Caco-2 (cell line): ENCODE measurements at regions not wholly inside any gene's neighbourhood (a gene's known extent, or its start where the extent isn't known, plus 50 kb on each side); places are given as distances from the start of the nearest gene placed in this dataset.

Experiments
- BruUV-seq: library from RNA; stranded (reverse); fragments of 400-500 nt; replicated peaks from 2 replicates; lab custom pipeline; 2021; lab: Mats Ljungman, UMichigan
- CTCF ChIA-PET: fragments of 300-600 bp; sonication (Branson Sonifier 250); formaldehyde crosslinking; loops from one replicate; lab custom pipeline; 2022; ENCODE audit warnings: antibody characterized with exemption; lab: Charles Lee
- POLR2A ChIA-PET: fragments of 300-600 bp; sonication (Branson Sonifier 250); formaldehyde crosslinking; loops from one replicate; lab custom pipeline; 2022; ENCODE audit warnings: antibody characterized with exemption; lab: Charles Lee
- DNase-seq, 2 experiments: peaks; one replicate each; pipeline versions ENCODE4 v3.0.0 to v3.0.0-alpha.2; 2020 to 2022
- H3K27me3 ChIP-seq: replicated peaks from 2 replicates; pipeline ENCODE4 v1.6.0; 2011; ENCODE audit warnings: low read length; ENCODE audit not compliant: control insufficient read depth, insufficient read depth
- H3K36me3 ChIP-seq: 2 replicates; pipeline ENCODE4 v1.5.1; 2011; ENCODE audit warnings: low read length; ENCODE audit not compliant: control insufficient read depth, insufficient read depth
- H3K4me1 ChIP-seq: fragments of 250-450 bp; sonication (Bioruptor Pico); 2 replicates; pipeline ENCODE4 v1.5.1; 2020; ENCODE audit warnings: mild to moderate bottlenecking
- H3K4me3 ChIP-seq: 2 replicates; pipeline ENCODE4 v1.5.1; 2011; ENCODE audit warnings: low read depth, mild to moderate bottlenecking, control low read depth, low read length
- H3K9me3 ChIP-seq: fragments of 250-450 bp; sonication (Bioruptor Pico); 2 replicates; pipeline ENCODE4 v1.5.1; 2020; ENCODE audit warnings: mild to moderate bottlenecking, moderate library complexity
- H3K27ac Mint-ChIP-seq: one replicate; pipeline ENCODE4 v1.8.0; 2022; ENCODE audit warnings: mixed read lengths; ENCODE audit not compliant: unreplicated experiment
- H3K27me3 Mint-ChIP-seq: one replicate; pipeline ENCODE4 v1.8.0; 2022; ENCODE audit warnings: mixed read lengths; ENCODE audit not compliant: insufficient read depth, unreplicated experiment
- H3K36me3 Mint-ChIP-seq: one replicate; pipeline ENCODE4 v1.8.0; 2022; ENCODE audit warnings: mild to moderate bottlenecking, mixed read lengths; ENCODE audit not compliant: insufficient read depth, unreplicated experiment
- H3K4me1 Mint-ChIP-seq: one replicate; pipeline ENCODE4 v1.8.0; 2022; ENCODE audit warnings: low read depth, mixed read lengths; ENCODE audit not compliant: unreplicated experiment
- H3K4me3 Mint-ChIP-seq: one replicate; pipeline ENCODE4 v1.8.0; 2022; ENCODE audit warnings: mild to moderate bottlenecking, moderate library complexity, mixed read lengths; ENCODE audit not compliant: unreplicated experiment
- H3K9me3 Mint-ChIP-seq: one replicate; pipeline ENCODE4 v1.8.0; 2022; ENCODE audit warnings: mixed read lengths; ENCODE audit not compliant: unreplicated experiment
- CTCF ChIP-seq, 2 experiments: fragments of 200-600 bp in 1 of 2; IDR thresholded peaks; 1 replicate in 1 of 2; 2 replicates in 1 of 2; pipeline versions ENCODE4 v1.5.1 to v1.8.0; 2011 to 2022; ENCODE audit warnings: antibody characterized with exemption in 1 of 2, control low read depth in 1 of 2, inconsistent platforms in 1 of 2, low read depth in 1 of 2, low read length in 1 of 2, mild to moderate bottlenecking in 1 of 2, moderate library complexity in 1 of 2; ENCODE audit not compliant: insufficient read depth in 1 of 2, severe bottlenecking in 1 of 2, unreplicated experiment in 1 of 2
- intact Hi-C: fragments of 100-400 bp; cut with micrococcal nuclease; formaldehyde crosslinking; loops from one replicate; pipeline ENCODE4 v1.10.0; 2022; ENCODE audit not compliant: unreplicated experiment

GRCh38 chr4:120435179-120435578, 368.5 kb upstream of the MAD2L1 start:
- DNase-seq, result no peak
- ChIA-PET POLR2A (no interaction called here), CTCF (no interaction called here)
- Histone ChIP-seq H3K36me3 (no peaks in the 10 kb centered on the region), H3K4me3 (no peak overlapping the region), H3K4me1 (no peaks in the 10 kb centered on the region), H3K27me3 (no peaks in the 10 kb centered on the region), H3K9me3 (no peaks in the 10 kb centered on the region)
- Mint-ChIP-seq H3K27ac (no peak overlapping the region), H3K27me3 (no peaks in the 10 kb centered on the region), H3K9me3 (no peaks in the 10 kb centered on the region), H3K4me1 (no peaks in the 10 kb centered on the region), H3K36me3 (no peaks in the 10 kb centered on the region), H3K4me3 (no peak overlapping the region)
- BruUV-seq, result no TSS peak
- intact Hi-C loops, result no loop called here
- TF ChIP-seq CTCF (IDR thresholded peaks at IDR 0.05; ENCODE audit: insufficient read depth in 1 of 2, low read depth in 1 of 2, low read length in 1 of 2, severe bottlenecking in 1 of 2, unreplicated experiment in 1 of 2), result no peak

GRCh38 chr4:120434756-120435155, 368.1 kb upstream of the MAD2L1 start:
- Mint-ChIP-seq H3K27me3 (no peaks in the 10 kb centered on the region), H3K9me3 (no peaks in the 10 kb centered on the region), H3K27ac (no peak overlapping the region), H3K4me3 (no peak overlapping the region), H3K36me3 (no peaks in the 10 kb centered on the region), H3K4me1 (no peaks in the 10 kb centered on the region)
- no peaks in the 10 kb centered on the region for H3K4me1 ChIP-seq
- DNase-seq, result no peak
- H3K4me3 ChIP-seq, result no peak overlapping the region
- no peaks in the 10 kb centered on the region for H3K9me3 ChIP-seq
- intact Hi-C loops, result no loop called here
- H3K36me3 ChIP-seq, result no peaks in the 10 kb centered on the region
- H3K27me3 ChIP-seq, result no peaks in the 10 kb centered on the region
- BruUV-seq, result no TSS peak
- POLR2A ChIA-PET, result no interaction called here
- CTCF ChIA-PET, result no interaction called here
- no peak for TF ChIP-seq CTCF (IDR thresholded peaks at IDR 0.05; ENCODE audit: insufficient read depth in 1 of 2, low read depth in 1 of 2, low read length in 1 of 2, severe bottlenecking in 1 of 2, unreplicated experiment in 1 of 2)

- Mint-ChIP-seq H3K27ac (no peak overlapping the region), H3K27me3 (no peaks in the 10 kb centered on the region), H3K4me3 (no peak overlapping the region), H3K4me1 (no peaks in the 10 kb centered on the region), H3K9me3 (no peaks in the 10 kb centered on the region), H3K36me3 (no peaks in the 10 kb centered on the region)
- no peak overlapping the region for H3K4me3 ChIP-seq
- ChIA-PET CTCF (no interaction called here), POLR2A (no interaction called here)
- H3K4me1 ChIP-seq, result no peaks in the 10 kb centered on the region
- no peak for DNase-seq
- no TSS peak for BruUV-seq
- H3K27me3 ChIP-seq, result no peaks in the 10 kb centered on the region
- intact Hi-C loops, result no loop called here
- no peaks in the 10 kb centered on the region for H3K9me3 ChIP-seq
- H3K36me3 ChIP-seq, result no peaks in the 10 kb centered on the region
- no peak for TF ChIP-seq CTCF (IDR thresholded peaks at IDR 0.05; ENCODE audit: insufficient read depth in 1 of 2, low read depth in 1 of 2, low read length in 1 of 2, severe bottlenecking in 1 of 2, unreplicated experiment in 1 of 2)
These were observed 365.7 kb upstream of the MAD2L1 start for GRCh38 chr4:120432301-120432860.
